Fibroblast of the aortic adventitia (primary cell): ENCODE measurements at regions not wholly inside any gene's neighbourhood (a gene's known extent, or its start where the extent isn't known, plus 50 kb on each side); places are given as distances from the start of the nearest gene placed in this dataset.
A peak's percentile ranks its signal among the peaks of the same experiment; 100 is the strongest.
"Not testable (repeated sequence)": the region's sequence is repeated elsewhere in the genome, so short reads cannot be mapped to it uniquely, and the experiment has no call there.

Experiments
- DNase-seq: peaks from one replicate; pipeline ENCODE4 v3.0.0-alpha.2; 2010; ENCODE audit warnings: low read depth
- H3K4me3 ChIP-seq: 2 replicates; pipeline ENCODE4 v1.5.1; 2011; ENCODE audit warnings: low read depth, mild to moderate bottlenecking, control low read depth, low read length, moderate library complexity
- CTCF ChIP-seq: IDR thresholded peaks from 2 replicates; pipeline ENCODE4 v1.5.1; 2011; ENCODE audit warnings: mild to moderate bottlenecking, low read length, control low read depth, inconsistent platforms; ENCODE audit not compliant: insufficient read depth

- DNase-seq = no peak
- no peak overlapping the region for H3K4me3 ChIP-seq
- TF ChIP-seq CTCF = no peak
Observed at GRCh38 chr2:14494759-14495158, 137.8 kb upstream of the LRATD1 start.

GRCh38 chr2:14501061-14501460 is 131.5 kb upstream of the LRATD1 start:
- no peak for DNase-seq
- TF ChIP-seq CTCF = no peak
- no peak overlapping the region for H3K4me3 ChIP-seq

GRCh38 chr2:14506955-14507354 is 125.6 kb upstream of the LRATD1 start:
- DNase-seq, H3K4me3 ChIP-seq: not testable (repeated sequence)

GRCh38 chr2:14511541-14511940 is 121.0 kb upstream of the LRATD1 start:
- TF ChIP-seq CTCF = no peak
- no peak for DNase-seq
- H3K4me3 ChIP-seq = no peak overlapping the region

- TF ChIP-seq CTCF = no peak
- H3K4me3 ChIP-seq = no peak overlapping the region
- DNase-seq = no peak
Observed at GRCh38 chr2:14513903-14514302, 118.6 kb upstream of the LRATD1 start.

GRCh38 chr2:14516844-14517243 is 115.7 kb upstream of the LRATD1 start:
- no peak for TF ChIP-seq CTCF
- no peak overlapping the region for H3K4me3 ChIP-seq
- DNase-seq = peak; percentile 82

GRCh38 chr2:14517731-14518130 is 114.8 kb upstream of the LRATD1 start:
- no peak for DNase-seq
- no peak for TF ChIP-seq CTCF
- H3K4me3 ChIP-seq = no peak overlapping the region

GRCh38 chr2:14520385-14520945 is 112.1 kb upstream of the LRATD1 start:
- H3K4me3 ChIP-seq = no peak overlapping the region
- no peak for DNase-seq
- no peak for TF ChIP-seq CTCF
